H1 (cell line): ENCODE measurements at regions not wholly inside any gene's neighbourhood (a gene's known extent, or its start where the extent isn't known, plus 50 kb on each side); places are given as distances from the start of the nearest gene placed in this dataset.

Source experiments
- CTCF ChIA-PET: fragments of 300-600 bp; sonication (Branson Sonifier 250); formaldehyde crosslinking; loops from one replicate; lab custom pipeline; 2021; ENCODE audit not compliant: partially characterized antibody; lab: Charles Lee
- POLR2A ChIA-PET: fragments of 300-600 bp; sonication (Branson Sonifier 250); formaldehyde crosslinking; loops from one replicate; lab custom pipeline; 2021; ENCODE audit warnings: inconsistent platforms; ENCODE audit not compliant: partially characterized antibody; lab: Charles Lee
- DNase-seq, 2 experiments: peaks; one replicate each; pipeline versions ENCODE4 v3.0.0 to v3.0.0-alpha.2; 2010 to 2022; ENCODE audit warnings: low spot score in 2 of 2, low read depth in 1 of 2, mixed read lengths in 1 of 2
- FAIRE-seq: peaks from 2 replicates; lab custom pipeline; 2011; peaks lifted over from hg19 to GRCh38; lab: Jason Lieb, UNC
- H2AFZ ChIP-seq: 2 replicates; pipeline ENCODE4 v1.8.1; 2012; ENCODE audit warnings: low read length, inconsistent platforms
- H2AK5ac ChIP-seq: 2 replicates; pipeline ENCODE4 v1.6.1; 2013; ENCODE audit warnings: low read depth, low read length
- H2BK120ac ChIP-seq: replicated peaks from 2 replicates; pipeline ENCODE3; 2013; ENCODE audit warnings: low read depth, low read length, inconsistent platforms
- H2BK12ac ChIP-seq: 2 replicates; pipeline ENCODE4 v1.6.1; 2013; ENCODE audit warnings: low read depth, low read length
- H2BK15ac ChIP-seq: 2 replicates; pipeline ENCODE4 v1.6.1; 2013; ENCODE audit warnings: low read length
- H2BK20ac ChIP-seq: 2 replicates; pipeline ENCODE4 v1.6.1; 2013; ENCODE audit warnings: low read length
- H2BK5ac ChIP-seq: 2 replicates; pipeline ENCODE4 v1.6.1; 2013; ENCODE audit warnings: low read depth, low read length
- H3K14ac ChIP-seq: 2 replicates; pipeline ENCODE4 v1.6.1; 2013; ENCODE audit warnings: inconsistent platforms; ENCODE audit not compliant: insufficient read length
- H3K18ac ChIP-seq: 2 replicates; pipeline ENCODE4 v1.6.1; 2013; ENCODE audit warnings: low read length; ENCODE audit errors: extremely low read depth
- H3K23ac ChIP-seq: 2 replicates; pipeline ENCODE4 v1.6.1; 2013; ENCODE audit warnings: inconsistent platforms; ENCODE audit not compliant: insufficient read length
- H3K23me2 ChIP-seq: 2 replicates; pipeline ENCODE4 v1.6.1; 2013; ENCODE audit warnings: low read depth, low read length
- H3K27ac ChIP-seq: 2 replicates; pipeline ENCODE4 v1.6.1; 2011; ENCODE audit warnings: low read depth, low read length, inconsistent platforms
- H3K27me3 ChIP-seq, 4 experiments: replicated peaks in 1 of 4; 1 replicate in 1 of 4; 2 replicates in 3 of 4; pipeline versions ENCODE4 v1.6.1 to v1.8.1; 2011 to 2013; ENCODE audit warnings: low read length in 3 of 4, mild to moderate bottlenecking in 3 of 4, inconsistent platforms in 2 of 4, mixed read lengths in 2 of 4, moderate library complexity in 1 of 4; ENCODE audit not compliant: control insufficient read depth in 3 of 4, insufficient read depth in 3 of 4; ENCODE audit errors: extremely low read depth in 1 of 4
- H3K36me3 ChIP-seq, 4 experiments: 2 replicates each; pipeline versions ENCODE4 v1.6.1 to v1.8.1; 2011 to 2013; ENCODE audit warnings: mild to moderate bottlenecking in 4 of 4, low read length in 3 of 4, moderate library complexity in 2 of 4, control low read depth in 1 of 4, inconsistent platforms in 1 of 4; ENCODE audit not compliant: insufficient read depth in 4 of 4, control insufficient read depth in 2 of 4
- H3K4ac ChIP-seq: replicated peaks from 2 replicates; pipeline ENCODE3; 2013; ENCODE audit warnings: low read length, low read depth, mixed read lengths, inconsistent platforms; ENCODE audit not compliant: insufficient read length
- H3K4me1 ChIP-seq, 4 experiments: replicated peaks in 1 of 4; 1 replicate in 1 of 4; 2 replicates in 3 of 4; pipeline versions ENCODE4 v1.6.1 to v1.8.1; 2011 to 2013; ENCODE audit warnings: low read length in 3 of 4, inconsistent platforms in 2 of 4, mixed read lengths in 1 of 4; ENCODE audit not compliant: insufficient read depth in 4 of 4, control insufficient read depth in 3 of 4
- H3K4me2 ChIP-seq, 2 experiments: 2 replicates each; pipeline versions ENCODE4 v1.6.1 to v1.8.1; 2011 to 2013; ENCODE audit warnings: low read depth in 2 of 2, low read length in 2 of 2, control low read depth in 1 of 2, inconsistent platforms in 1 of 2, mild to moderate bottlenecking in 1 of 2; ENCODE audit not compliant: insufficient read depth in 1 of 2
- H3K4me3 ChIP-seq, 4 experiments: fragments of 200-600, 300-600 bp in 1 of 4; sonication (generic), shearing (Covaris generic), sonication (Bioruptor Twin) in 1 of 4; 2 replicates each; pipeline versions ENCODE4 v1.5.1 to v1.8.1; 2011 to 2016; ENCODE audit warnings: low read length in 4 of 4, low read depth in 3 of 4, control low read depth in 2 of 4, inconsistent platforms in 2 of 4, mild to moderate bottlenecking in 2 of 4, mixed read lengths in 1 of 4, moderate library complexity in 1 of 4; ENCODE audit not compliant: insufficient read depth in 2 of 4; ENCODE audit errors: extremely low read depth in 1 of 4
- H3K56ac ChIP-seq: replicated peaks from 2 replicates; pipeline ENCODE3; 2013; ENCODE audit warnings: low read depth, mild to moderate bottlenecking, mixed read lengths, low read length, inconsistent platforms; ENCODE audit not compliant: insufficient read length
- H3K79me1 ChIP-seq: 2 replicates; pipeline ENCODE4 v1.6.1; 2013; ENCODE audit warnings: low read depth, low read length, control low read depth
- H3K79me2 ChIP-seq, 2 experiments: 2 replicates each; pipeline versions ENCODE4 v1.6.1 to v1.8.1; 2012 to 2013; ENCODE audit warnings: low read length in 2 of 2, mild to moderate bottlenecking in 2 of 2, inconsistent platforms in 1 of 2; ENCODE audit not compliant: insufficient read depth in 2 of 2, control insufficient read depth in 1 of 2
- H3K9ac ChIP-seq, 4 experiments: replicated peaks in 1 of 4; 1 replicate in 1 of 4; 2 replicates in 3 of 4; pipeline versions ENCODE4 v1.6.1 to v1.8.1; 2011 to 2013; ENCODE audit warnings: low read depth in 3 of 4, low read length in 3 of 4, control low read depth in 2 of 4, mild to moderate bottlenecking in 2 of 4, moderate library complexity in 2 of 4, inconsistent platforms in 1 of 4; ENCODE audit errors: extremely low read depth in 1 of 4
- H3K9me3 ChIP-seq, 2 experiments: 2 replicates each; pipeline versions ENCODE4 v1.6.1 to v1.8.1; 2012 to 2013; ENCODE audit warnings: mild to moderate bottlenecking in 2 of 2, moderate library complexity in 2 of 2, control low read depth in 1 of 2, inconsistent platforms in 1 of 2, low read depth in 1 of 2, low read length in 1 of 2, mixed read lengths in 1 of 2; ENCODE audit not compliant: insufficient read depth in 2 of 2
- H4K20me1 ChIP-seq, 2 experiments: replicated peaks in 1 of 2; 2 replicates each; pipeline versions ENCODE3 to v1.8.1; 2011 to 2013; ENCODE audit warnings: inconsistent platforms in 2 of 2, low read length in 2 of 2, mild to moderate bottlenecking in 1 of 2; ENCODE audit not compliant: insufficient read depth in 2 of 2, control insufficient read depth in 1 of 2
- H4K5ac ChIP-seq: 2 replicates; pipeline ENCODE4 v1.6.1; 2013; ENCODE audit warnings: low read length, low read depth, mixed read lengths, inconsistent platforms; ENCODE audit not compliant: insufficient read length
- H4K8ac ChIP-seq: 2 replicates; pipeline ENCODE4 v1.8.0; 2013; ENCODE audit warnings: mild to moderate bottlenecking, moderate library complexity, low read length, inconsistent platforms; ENCODE audit not compliant: insufficient read depth; ENCODE audit errors: extremely low read depth
- H4K91ac ChIP-seq: replicated peaks from 2 replicates; pipeline ENCODE3; 2013; ENCODE audit warnings: low read length, mixed read lengths, inconsistent platforms; ENCODE audit not compliant: insufficient read length
- ASH2L ChIP-seq: fragments of 200-600, 300-600 bp; sonication (generic); IDR thresholded peaks from one replicate; pipeline ENCODE4 v1.7.1; 2017; ENCODE audit warnings: low read length
- CTBP2 ChIP-seq: IDR thresholded peaks from 2 replicates; pipeline ENCODE4 v1.7.0; 2011; ENCODE audit warnings: borderline replicate concordance, mild to moderate bottlenecking, moderate library complexity, mixed read lengths, low read length; ENCODE audit not compliant: insufficient read depth, insufficient read length
- PHF8 ChIP-seq: fragments of 200-600 bp; sonication (generic); conservative IDR thresholded peaks from 2 replicates; pipeline ENCODE4 v1.7.1; 2012; ENCODE audit warnings: low read depth, mild to moderate bottlenecking, inconsistent platforms, low read length, moderate library complexity
- SRF ChIP-seq: IDR thresholded peaks from 2 replicates; pipeline ENCODE4 v1.6.1; 2011; ENCODE audit warnings: mild to moderate bottlenecking, low read depth, low read length, moderate library complexity
- WGBS, 2 experiments: shearing (Covaris generic) in 1 of 2; methylation state at CpG; one replicate each; pipeline versions ENCODE4 v1.1.6 to v1.1.7; 2013 to 2015; ENCODE audit warnings: low lambda C conversion rate in 2 of 2, mixed read lengths in 2 of 2, inconsistent platforms in 1 of 2, low coverage in 1 of 2, missing lambda C conversion rate in 1 of 2; ENCODE audit not compliant: insufficient replicate concordance in 2 of 2, insufficient coverage in 1 of 2, insufficient read length in 1 of 2; ENCODE audit errors: extremely low coverage in 1 of 2, missing lambda C conversion rate in 1 of 2; 5-methylcytosine and 5-hydroxymethylcytosine counted together
- TF ChIP-seq, protein P1 (sequence below), 3 experiments: IDR thresholded peaks; 1 replicate in 2 of 3; 2 replicates in 1 of 3; pipeline versions ENCODE4 v1.5.1 to v1.6.1; 2011; ENCODE audit warnings: low read length in 3 of 3, mild to moderate bottlenecking in 3 of 3, inconsistent platforms in 2 of 3, low read depth in 1 of 3, moderate library complexity in 1 of 3; ENCODE audit not compliant: insufficient read depth in 1 of 3; ENCODE audit errors: control extremely low read depth in 1 of 3
- TF ChIP-seq, protein P2 (sequence below): IDR thresholded peaks from 2 replicates; pipeline ENCODE4 v1.6.1; 2012; ENCODE audit warnings: low read length, inconsistent platforms

DNA sequence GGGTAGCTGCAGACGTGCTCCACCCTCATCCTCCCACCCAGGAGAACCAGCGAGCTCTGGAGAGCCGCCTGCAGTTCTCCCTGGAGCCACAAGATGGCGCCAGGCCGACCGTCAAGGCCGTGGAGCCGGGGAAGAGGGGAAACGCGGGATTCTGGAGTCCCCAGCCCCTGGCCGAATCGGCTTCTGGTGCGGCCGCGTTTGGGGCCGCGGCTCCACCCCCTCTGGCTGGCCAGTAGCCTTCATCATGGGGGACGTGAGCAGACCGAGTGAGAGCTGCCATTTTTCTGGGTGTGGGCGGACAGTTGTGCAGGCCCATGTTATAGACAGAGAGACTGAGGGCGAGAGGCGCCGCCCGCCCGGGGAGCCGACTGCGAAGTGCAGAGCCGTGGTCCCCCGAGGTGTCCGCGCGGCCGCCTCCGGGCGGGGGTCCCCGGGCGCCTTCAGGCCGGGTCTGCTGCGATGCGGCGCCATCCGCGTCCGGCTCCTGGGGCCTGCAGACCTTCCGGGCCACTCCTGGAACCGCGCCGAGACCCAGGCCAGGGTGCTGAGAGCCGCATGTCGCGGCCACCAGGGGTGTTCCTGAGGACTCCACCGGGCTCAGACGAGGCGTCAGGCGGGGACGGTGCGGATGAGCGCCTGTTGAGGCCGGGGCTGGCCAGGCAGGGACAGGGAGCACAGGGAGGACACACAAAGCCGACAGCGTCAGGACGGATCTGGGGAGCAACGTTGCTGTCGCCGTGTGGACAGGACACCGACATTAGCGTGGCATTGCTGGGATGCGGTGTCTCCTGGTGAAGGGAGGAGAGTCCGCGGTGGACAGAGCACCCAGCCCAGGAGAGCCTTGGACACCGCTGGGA lies 418.2 kb upstream of the HS6ST1 start:
- FAIRE-seq = no peak
- peak; percentile 46; the same call in 1 of the 2 replicates for TF ChIP-seq PHF8
- TF ChIP-seq CTBP2 = no peak
- TF ChIP-seq, protein P1, sequence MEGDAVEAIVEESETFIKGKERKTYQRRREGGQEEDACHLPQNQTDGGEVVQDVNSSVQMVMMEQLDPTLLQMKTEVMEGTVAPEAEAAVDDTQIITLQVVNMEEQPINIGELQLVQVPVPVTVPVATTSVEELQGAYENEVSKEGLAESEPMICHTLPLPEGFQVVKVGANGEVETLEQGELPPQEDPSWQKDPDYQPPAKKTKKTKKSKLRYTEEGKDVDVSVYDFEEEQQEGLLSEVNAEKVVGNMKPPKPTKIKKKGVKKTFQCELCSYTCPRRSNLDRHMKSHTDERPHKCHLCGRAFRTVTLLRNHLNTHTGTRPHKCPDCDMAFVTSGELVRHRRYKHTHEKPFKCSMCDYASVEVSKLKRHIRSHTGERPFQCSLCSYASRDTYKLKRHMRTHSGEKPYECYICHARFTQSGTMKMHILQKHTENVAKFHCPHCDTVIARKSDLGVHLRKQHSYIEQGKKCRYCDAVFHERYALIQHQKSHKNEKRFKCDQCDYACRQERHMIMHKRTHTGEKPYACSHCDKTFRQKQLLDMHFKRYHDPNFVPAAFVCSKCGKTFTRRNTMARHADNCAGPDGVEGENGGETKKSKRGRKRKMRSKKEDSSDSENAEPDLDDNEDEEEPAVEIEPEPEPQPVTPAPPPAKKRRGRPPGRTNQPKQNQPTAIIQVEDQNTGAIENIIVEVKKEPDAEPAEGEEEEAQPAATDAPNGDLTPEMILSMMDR (IDR thresholded peaks at IDR 0.05; ENCODE audit: control extremely low read depth in 1 of 3, insufficient read depth in 1 of 3, low read depth in 1 of 3, low read length in 3 of 3) = peak; percentile 89 to 94 (median 93)
- peak; percentile 50 for TF ChIP-seq ASH2L
- TF ChIP-seq SRF = no peak
- TF ChIP-seq, protein P2, sequence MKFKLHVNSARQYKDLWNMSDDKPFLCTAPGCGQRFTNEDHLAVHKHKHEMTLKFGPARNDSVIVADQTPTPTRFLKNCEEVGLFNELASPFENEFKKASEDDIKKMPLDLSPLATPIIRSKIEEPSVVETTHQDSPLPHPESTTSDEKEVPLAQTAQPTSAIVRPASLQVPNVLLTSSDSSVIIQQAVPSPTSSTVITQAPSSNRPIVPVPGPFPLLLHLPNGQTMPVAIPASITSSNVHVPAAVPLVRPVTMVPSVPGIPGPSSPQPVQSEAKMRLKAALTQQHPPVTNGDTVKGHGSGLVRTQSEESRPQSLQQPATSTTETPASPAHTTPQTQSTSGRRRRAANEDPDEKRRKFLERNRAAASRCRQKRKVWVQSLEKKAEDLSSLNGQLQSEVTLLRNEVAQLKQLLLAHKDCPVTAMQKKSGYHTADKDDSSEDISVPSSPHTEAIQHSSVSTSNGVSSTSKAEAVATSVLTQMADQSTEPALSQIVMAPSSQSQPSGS = 0 out of 2 replicates have a peak, but pooled peaks have one; percentile 49

More for the DNA sequence above, 418.2 kb upstream of the HS6ST1 start:
- WGBS, 2 experiments = 34% methylated on average over 54 of the region's 71 CpGs; no CpG with 5 or more reads in 1 of the 2 experiments
- H3K27ac ChIP-seq = no peak overlapping the region
- peak overlapping the region; percentile 83 for H3K4ac ChIP-seq
- H3K4me1 ChIP-seq = no peaks in the 10 kb centered on the region; a peak in 3 of 7 replicates
- H2BK120ac ChIP-seq = no peak overlapping the region
- no peaks in the 10 kb centered on the region for H4K20me1 ChIP-seq
- peak overlapping the region; percentile 83 for H3K18ac ChIP-seq
- peaks cover 0 to 11% (median 9%) of the 10 kb centered on the region in 4 experiments; a peak in 6 of 7 replicates for H3K27me3 ChIP-seq
- no peaks in the 10 kb centered on the region for H3K79me2 ChIP-seq
- no peaks in the 10 kb centered on the region for H3K36me3 ChIP-seq
- H2BK20ac ChIP-seq = 0 out of 2 replicates have a peak overlapping the region, but pooled peaks have one; percentile 95
- H2BK5ac ChIP-seq = peak overlapping the region; percentile 60; the same call in 1 of the 2 replicates
- ChIA-PET CTCF (interaction anchor here (0.7 to 2.7 kb wide), 18 partner anchors 9 to 664 kb away, joined by 3 to 22 read pairs (median 4); no protein-coding TSS in a partner anchor), POLR2A (no interaction called here)
- no peak overlapping the region for H3K23ac ChIP-seq
- peak overlapping the region; percentile 97; the same call in 1 of the 2 replicates for H2BK15ac ChIP-seq
- H3K14ac ChIP-seq = no peak overlapping the region
- no peaks in the 10 kb centered on the region for H3K79me1 ChIP-seq
- no peak overlapping the region for H3K56ac ChIP-seq
- peak overlapping the region; percentile 94 for H4K91ac ChIP-seq
- no peaks in the 10 kb centered on the region for H3K9me3 ChIP-seq
- no peak overlapping the region for H2AK5ac ChIP-seq
- H4K8ac ChIP-seq = peak overlapping the region; percentile 45
- no peaks in the 10 kb centered on the region for H3K23me2 ChIP-seq
- peak overlapping the region; percentile 96; the same call in 1 of the 2 replicates for H2BK12ac ChIP-seq
- H3K4me3 ChIP-seq = peak overlapping the region; percentile 22 to 57 (median 36); a peak in 7 of 8 replicates
- H3K9ac ChIP-seq = peak overlapping the region in 1 of 4 experiments; percentile 8; a peak in 1 of 7 replicates
- peak overlapping the region; percentile 10 for H4K5ac ChIP-seq
- peak; percentile 50 to 95 for DNase-seq
- peak overlapping the region; percentile 78 for H2AFZ ChIP-seq
- peak overlapping the region; percentile 67 to 72 for H3K4me2 ChIP-seq
